Activated naive CD4-positive, alpha-beta T cell treated with anti-CD3 and anti-CD28 coated beads for 36 hours (primary cell): ENCODE measurements at regions not wholly inside any gene's neighbourhood (a gene's known extent, or its start where the extent isn't known, plus 50 kb on each side); places are given as distances from the start of the nearest gene placed in this dataset.

Experiments used
- CTCF ChIA-PET: fragments of 350-600 bp; sonication (Branson Sonifier 250); formaldehyde crosslinking; loops from one replicate; lab custom pipeline; 2021; ENCODE audit warnings: antibody characterized with exemption; lab: Charles Lee
- DNase-seq: peaks from one replicate; pipeline ENCODE4 v3.0.0-alpha.2; 2020
- H3K27ac Mint-ChIP-seq: one replicate; pipeline ENCODE4 v1.8.0; 2021; ENCODE audit warnings: mild to moderate bottlenecking, mixed read lengths
- H3K27me3 Mint-ChIP-seq: one replicate; pipeline ENCODE4 v1.8.0; 2021; ENCODE audit warnings: low read depth, mixed read lengths
- H3K36me3 Mint-ChIP-seq: one replicate; pipeline ENCODE4 v1.8.0; 2021; ENCODE audit warnings: low read depth, mixed read lengths
- H3K4me1 Mint-ChIP-seq: one replicate; pipeline ENCODE4 v1.8.0; 2021; ENCODE audit warnings: low read depth, mixed read lengths
- H3K4me3 Mint-ChIP-seq: one replicate; pipeline ENCODE4 v1.8.0; 2021; ENCODE audit warnings: mild to moderate bottlenecking, moderate library complexity, mixed read lengths
- H3K9me3 Mint-ChIP-seq: one replicate; pipeline ENCODE4 v1.8.0; 2021; ENCODE audit warnings: mixed read lengths
- intact Hi-C: fragments of 100-400 bp; cut with micrococcal nuclease; formaldehyde crosslinking; loops from one replicate; pipeline ENCODE4 v1.15.1; 2023

GRCh38 chr20:56839222-56839621, 210.1 kb downstream of the TFAP2C start:
- Mint-ChIP-seq H3K27ac (no peak overlapping the region), H3K36me3 (no peaks in the 10 kb centered on the region), H3K4me3 (no peak overlapping the region), H3K9me3 (no peaks in the 10 kb centered on the region), H3K4me1 (no peaks in the 10 kb centered on the region), H3K27me3 (peaks cover 2% of the 10 kb centered on the region)
- intact Hi-C loops: no loop called here
- DNase-seq: no peak
- CTCF ChIA-PET: no interaction called here

- no peak overlapping the region for H3K4me3 Mint-ChIP-seq
- no peaks in the 10 kb centered on the region for H3K36me3 Mint-ChIP-seq
- CTCF ChIA-PET: no interaction called here
- H3K4me1 Mint-ChIP-seq: no peaks in the 10 kb centered on the region
- intact Hi-C loops: no loop called here
- peaks cover 2% of the 10 kb centered on the region for H3K27me3 Mint-ChIP-seq
- H3K27ac Mint-ChIP-seq: no peak overlapping the region
- DNase-seq: no peak
- no peaks in the 10 kb centered on the region for H3K9me3 Mint-ChIP-seq
Measured at GRCh38 chr20:56839786-56840185, 210.7 kb downstream of the TFAP2C start.

- H3K4me1 Mint-ChIP-seq: no peaks in the 10 kb centered on the region
- CTCF ChIA-PET: no interaction called here
Measured at GRCh38 chr20:56840716-56841261, 211.7 kb downstream of the TFAP2C start.

GRCh38 chr20:56841346-56841908, 212.3 kb downstream of the TFAP2C start:
- no peak overlapping the region for H3K4me3 Mint-ChIP-seq
- no peaks in the 10 kb centered on the region for H3K36me3 Mint-ChIP-seq
- CTCF ChIA-PET: no interaction called here
- DNase-seq: no peak
- intact Hi-C loops: no loop called here
- no peak overlapping the region for H3K27ac Mint-ChIP-seq
- no peaks in the 10 kb centered on the region for H3K4me1 Mint-ChIP-seq
- H3K9me3 Mint-ChIP-seq: no peaks in the 10 kb centered on the region
- H3K27me3 Mint-ChIP-seq: peaks cover 2% of the 10 kb centered on the region

More at GRCh38 chr20:56840716-56841261, 211.7 kb downstream of the TFAP2C start:
- Mint-ChIP-seq H3K4me3 (no peak overlapping the region), H3K27ac (no peak overlapping the region), H3K27me3 (peaks cover 2% of the 10 kb centered on the region), H3K36me3 (no peaks in the 10 kb centered on the region), H3K9me3 (no peaks in the 10 kb centered on the region)
- DNase-seq: no peak
- intact Hi-C loops: no loop called here

GRCh38 chr20:56842056-56842455, 212.9 kb downstream of the TFAP2C start:
- H3K4me1 Mint-ChIP-seq: no peaks in the 10 kb centered on the region
- peaks cover 2% of the 10 kb centered on the region for H3K27me3 Mint-ChIP-seq
- H3K27ac Mint-ChIP-seq: no peak overlapping the region
- H3K36me3 Mint-ChIP-seq: no peaks in the 10 kb centered on the region
- no peak for DNase-seq
- H3K9me3 Mint-ChIP-seq: no peaks in the 10 kb centered on the region
- CTCF ChIA-PET: interaction anchor here (0.6 kb wide), 1 partner anchor 973 kb away, joined by 3 read pairs; no protein-coding TSS in a partner anchor
- no peak overlapping the region for H3K4me3 Mint-ChIP-seq
- intact Hi-C loops: no loop called here

GRCh38 chr20:56843386-56843785, 214.3 kb downstream of the TFAP2C start:
- intact Hi-C loops: no loop called here
- no peak for DNase-seq
- Mint-ChIP-seq H3K36me3 (no peaks in the 10 kb centered on the region), H3K9me3 (no peaks in the 10 kb centered on the region), H3K27ac (no peak overlapping the region), H3K4me1 (no peaks in the 10 kb centered on the region), H3K27me3 (no peaks in the 10 kb centered on the region), H3K4me3 (no peak overlapping the region)
- CTCF ChIA-PET: interaction anchor here (0.6 kb wide), 1 partner anchor 221 kb away, joined by 4 read pairs; no protein-coding TSS in a partner anchor

GRCh38 chr20:56843817-56844216, 214.7 kb downstream of the TFAP2C start:
- H3K9me3 Mint-ChIP-seq: no peaks in the 10 kb centered on the region
- CTCF ChIA-PET: interaction anchor here (0.6 kb wide), 2 partner anchors 101 to 221 kb away, joined by 3 to 4 read pairs; no protein-coding TSS in a partner anchor
- no peak overlapping the region for H3K4me3 Mint-ChIP-seq
- no peaks in the 10 kb centered on the region for H3K36me3 Mint-ChIP-seq
- H3K27ac Mint-ChIP-seq: no peak overlapping the region
- no peaks in the 10 kb centered on the region for H3K4me1 Mint-ChIP-seq
- no peaks in the 10 kb centered on the region for H3K27me3 Mint-ChIP-seq
- intact Hi-C loops: no loop called here
- no peak for DNase-seq

- Mint-ChIP-seq H3K4me1 (no peaks in the 10 kb centered on the region), H3K9me3 (no peaks in the 10 kb centered on the region), H3K27me3 (no peaks in the 10 kb centered on the region), H3K4me3 (no peak overlapping the region), H3K27ac (no peak overlapping the region), H3K36me3 (no peaks in the 10 kb centered on the region)
- no peak for DNase-seq
- intact Hi-C loops: no loop called here
- CTCF ChIA-PET: no interaction called here
Measured at GRCh38 chr20:56845546-56846086, 216.5 kb downstream of the TFAP2C start.

- Mint-ChIP-seq H3K27ac (no peak overlapping the region), H3K4me1 (no peaks in the 10 kb centered on the region), H3K27me3 (no peaks in the 10 kb centered on the region), H3K9me3 (no peaks in the 10 kb centered on the region), H3K4me3 (no peak overlapping the region), H3K36me3 (no peaks in the 10 kb centered on the region)
- CTCF ChIA-PET: no interaction called here
- intact Hi-C loops: no loop called here
- DNase-seq: no peak
Measured at GRCh38 chr20:56848561-56848960, 219.5 kb downstream of the TFAP2C start.

- no peaks in the 10 kb centered on the region for H3K36me3 Mint-ChIP-seq
- H3K4me1 Mint-ChIP-seq: no peaks in the 10 kb centered on the region
- H3K9me3 Mint-ChIP-seq: no peaks in the 10 kb centered on the region
- H3K4me3 Mint-ChIP-seq: no peak overlapping the region
- intact Hi-C loops: no loop called here
- H3K27me3 Mint-ChIP-seq: no peaks in the 10 kb centered on the region
- DNase-seq: no peak
- H3K27ac Mint-ChIP-seq: no peak overlapping the region
- CTCF ChIA-PET: no interaction called here
Measured at GRCh38 chr20:56851552-56851951, 222.4 kb downstream of the TFAP2C start.

GRCh38 chr20:56855708-56856107, 226.6 kb downstream of the TFAP2C start:
- no peaks in the 10 kb centered on the region for H3K9me3 Mint-ChIP-seq
- H3K36me3 Mint-ChIP-seq: no peaks in the 10 kb centered on the region
- intact Hi-C loops: no loop called here
- H3K27me3 Mint-ChIP-seq: peaks cover 9% of the 10 kb centered on the region
- no peak overlapping the region for H3K27ac Mint-ChIP-seq
- H3K4me3 Mint-ChIP-seq: no peak overlapping the region
- CTCF ChIA-PET: no interaction called here
- no peaks in the 10 kb centered on the region for H3K4me1 Mint-ChIP-seq
- no peak for DNase-seq

- Mint-ChIP-seq H3K4me1 (no peaks in the 10 kb centered on the region), H3K27ac (no peak overlapping the region), H3K36me3 (no peaks in the 10 kb centered on the region), H3K4me3 (no peak overlapping the region), H3K27me3 (peaks cover 22% of the 10 kb centered on the region), H3K9me3 (no peaks in the 10 kb centered on the region)
- no peak for DNase-seq
- CTCF ChIA-PET: no interaction called here
- intact Hi-C loops: no loop called here
Measured at GRCh38 chr20:56857950-56858349, 228.8 kb downstream of the TFAP2C start.
